ENCODE measurements at regions not wholly inside any gene's neighbourhood (a gene's known extent, or its start where the extent isn't known, plus 50 kb on each side); places are given as distances from the start of the nearest gene placed in this dataset.
"Not testable (repeated sequence)": the region's sequence is repeated elsewhere in the genome, so short reads cannot be mapped to it uniquely, and the experiment has no call there.

DNA sequence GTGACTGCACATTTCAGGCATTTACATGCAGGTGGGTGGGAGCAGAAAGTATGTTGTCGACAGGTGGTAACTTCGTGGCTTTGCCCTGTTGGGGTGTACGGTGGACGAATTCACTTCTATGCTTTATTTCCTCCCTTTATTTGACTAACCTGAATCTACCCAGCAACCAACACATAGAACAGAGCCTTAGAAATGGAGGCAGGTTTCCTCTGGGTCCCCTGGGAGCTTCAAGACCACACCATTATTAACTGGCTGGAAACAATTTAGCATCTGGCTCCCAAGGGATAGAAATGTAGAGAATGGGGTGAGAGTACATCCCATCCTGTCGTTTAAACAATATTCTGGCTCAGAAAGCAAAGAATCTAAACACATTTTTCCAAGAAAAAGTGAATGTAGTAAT, 244.4 kb downstream of the DLEU7 start:
- H3K4me3 Mint-ChIP-seq: no peak overlapping the region

GRCh38 chr13:50599927-50600326, 243.6 kb downstream of the DLEU7 start:
- Mint-ChIP-seq H3K9me3 (peaks cover 2 to 4% of the 10 kb centered on the region in 2 donors), H3K4me3 (no peak overlapping the region), H3K27ac (no peak overlapping the region), H3K27me3 (no peaks in the 10 kb centered on the region), H3K4me1 (peaks cover 36 to 58% of the 10 kb centered on the region in 2 donors), H3K36me3 (peaks cover 5 to 6% of the 10 kb centered on the region in 2 donors)
- ATAC-seq (replicated peaks) (no peak), DNase-seq (no peak)

More for the DNA sequence above, 244.4 kb downstream of the DLEU7 start:
- Mint-ChIP-seq H3K9me3 (peaks cover 2 to 4% of the 10 kb centered on the region in 2 donors), H3K4me1 (peaks cover 38 to 55% of the 10 kb centered on the region in 2 donors), H3K36me3 (peaks cover 5 to 6% of the 10 kb centered on the region in 2 donors), H3K27me3 (no peaks in the 10 kb centered on the region), H3K27ac (no peak overlapping the region)
- no peak for ATAC-seq (replicated peaks)
- DNase-seq: no peak

GRCh38 chr13:50608370-50608769, 235.1 kb downstream of the DLEU7 start:
- Mint-ChIP-seq H3K9me3 (peaks cover 3 to 4% of the 10 kb centered on the region in 2 donors), H3K27me3 (no peaks in the 10 kb centered on the region), H3K4me3 (no peak overlapping the region), H3K27ac (no peak overlapping the region), H3K36me3 (no peaks in the 10 kb centered on the region), H3K4me1 (peaks cover 11 to 28% of the 10 kb centered on the region in 2 donors)
- no peak for ATAC-seq (replicated peaks)
- no peak for DNase-seq

- Mint-ChIP-seq H3K36me3 (no peaks in the 10 kb centered on the region), H3K4me1 (peaks cover 11 to 28% of the 10 kb centered on the region in 2 donors), H3K4me3 (no peak overlapping the region), H3K9me3 (peaks cover 3 to 4% of the 10 kb centered on the region in 2 donors), H3K27me3 (no peaks in the 10 kb centered on the region), H3K27ac (no peak overlapping the region)
- DNase-seq (no peak), ATAC-seq (replicated peaks) (no peak)
Measured at GRCh38 chr13:50609011-50609410, 234.5 kb downstream of the DLEU7 start.

GRCh38 chr13:50610238-50610637, 233.3 kb downstream of the DLEU7 start:
- no peaks in the 10 kb centered on the region for H3K27me3 Mint-ChIP-seq
- H3K4me1 Mint-ChIP-seq: peaks cover 11 to 21% of the 10 kb centered on the region in 2 donors
- DNase-seq: no peak
- H3K9me3 Mint-ChIP-seq: peaks cover 3 to 4% of the 10 kb centered on the region in 2 donors
- no peak for ATAC-seq (replicated peaks)
- no peak overlapping the region for H3K27ac Mint-ChIP-seq
- no peaks in the 10 kb centered on the region for H3K36me3 Mint-ChIP-seq
- no peak overlapping the region for H3K4me3 Mint-ChIP-seq

GRCh38 chr13:50611117-50611781, 232.2 kb downstream of the DLEU7 start:
- no peaks in the 10 kb centered on the region for H3K27me3 Mint-ChIP-seq
- peaks cover 13 to 27% of the 10 kb centered on the region in 2 donors for H3K4me1 Mint-ChIP-seq
- no peak for DNase-seq
- H3K27ac Mint-ChIP-seq: no peak overlapping the region
- H3K4me3 Mint-ChIP-seq: no peak overlapping the region
- H3K36me3 Mint-ChIP-seq: no peaks in the 10 kb centered on the region
- H3K9me3 Mint-ChIP-seq: peaks cover 3 to 4% of the 10 kb centered on the region in 2 donors
- peak; percentile 64 to 65 for ATAC-seq (replicated peaks)

GRCh38 chr13:50612717-50613116, 230.8 kb downstream of the DLEU7 start:
- H3K27me3 Mint-ChIP-seq: no peaks in the 10 kb centered on the region
- H3K4me1 Mint-ChIP-seq: peaks cover 19 to 38% of the 10 kb centered on the region in 2 donors
- no peaks in the 10 kb centered on the region for H3K36me3 Mint-ChIP-seq

GRCh38 chr13:50613356-50613831, 230.1 kb downstream of the DLEU7 start:
- DNase-seq: no peak
- H3K9me3 Mint-ChIP-seq: peaks cover 0 to 3% of the 10 kb centered on the region in 2 donors
- H3K27ac Mint-ChIP-seq: no peak overlapping the region
- no peaks in the 10 kb centered on the region for H3K36me3 Mint-ChIP-seq
- H3K4me1 Mint-ChIP-seq: peaks cover 19 to 39% of the 10 kb centered on the region in 2 donors
- H3K27me3 Mint-ChIP-seq: no peaks in the 10 kb centered on the region
- no peak for ATAC-seq (replicated peaks)
- no peak overlapping the region for H3K4me3 Mint-ChIP-seq

More at GRCh38 chr13:50612717-50613116, 230.8 kb downstream of the DLEU7 start:
- DNase-seq (no peak), ATAC-seq (replicated peaks) (peak in 1 of 2 donors; percentile 31)
- no peak overlapping the region for H3K4me3 Mint-ChIP-seq
- no peak overlapping the region for H3K27ac Mint-ChIP-seq
- peaks cover 0 to 3% of the 10 kb centered on the region in 2 donors for H3K9me3 Mint-ChIP-seq

- Mint-ChIP-seq H3K27ac (no peak overlapping the region), H3K9me3 (peaks cover 0 to 3% of the 10 kb centered on the region in 2 donors), H3K4me3 (no peak overlapping the region), H3K4me1 (peaks cover 19 to 39% of the 10 kb centered on the region in 2 donors), H3K36me3 (no peaks in the 10 kb centered on the region), H3K27me3 (no peaks in the 10 kb centered on the region)
- DNase-seq: no peak
- no peak for ATAC-seq (replicated peaks)
Measured at GRCh38 chr13:50615234-50615633, 228.3 kb downstream of the DLEU7 start.

GRCh38 chr13:50616101-50616500, 227.4 kb downstream of the DLEU7 start:
- Mint-ChIP-seq H3K4me1 (peaks cover 20 to 41% of the 10 kb centered on the region in 2 donors), H3K4me3 (no peak overlapping the region), H3K27me3 (no peaks in the 10 kb centered on the region), H3K36me3 (no peaks in the 10 kb centered on the region), H3K9me3 (peaks cover 0 to 3% of the 10 kb centered on the region in 2 donors), H3K27ac (no peak overlapping the region)
- ATAC-seq (replicated peaks): no peak
- DNase-seq: no peak

DNA sequence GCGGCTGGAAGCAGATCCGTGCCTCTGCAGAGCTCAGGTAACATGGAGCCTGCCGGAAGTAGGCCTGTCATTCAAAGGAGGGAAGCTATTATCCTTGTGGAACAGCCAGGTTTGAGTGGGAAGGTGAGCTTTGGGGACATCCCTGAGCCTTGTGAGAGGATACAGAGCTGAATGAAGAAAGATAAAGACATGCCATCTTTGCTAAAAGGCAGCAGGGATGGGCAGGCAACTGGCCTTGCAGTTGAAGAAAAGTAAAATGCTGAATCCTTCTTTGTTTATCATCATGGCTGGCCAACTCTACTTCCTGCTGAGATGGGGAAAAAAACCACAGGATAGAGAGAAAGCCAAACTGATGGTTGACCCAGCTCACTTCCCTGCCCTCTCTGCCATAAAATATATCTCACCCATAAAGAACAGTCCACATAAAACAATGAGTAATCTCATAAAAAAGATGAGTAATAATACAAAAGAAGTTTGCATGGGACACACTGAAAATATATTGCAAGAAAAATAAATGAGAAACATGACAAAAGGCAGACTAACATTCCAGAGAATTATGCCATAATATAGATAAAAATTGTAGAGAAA, 226.3 kb downstream of the DLEU7 start:
- H3K9me3 Mint-ChIP-seq: peaks cover 0 to 1% of the 10 kb centered on the region in 2 donors
- no peaks in the 10 kb centered on the region for H3K36me3 Mint-ChIP-seq
- ATAC-seq (replicated peaks) (peak; percentile 38 to 39), DNase-seq (no peak)
- peaks cover 11 to 30% of the 10 kb centered on the region in 2 donors for H3K4me1 Mint-ChIP-seq
- H3K27ac Mint-ChIP-seq: no peak overlapping the region
- no peak overlapping the region for H3K4me3 Mint-ChIP-seq
- H3K27me3 Mint-ChIP-seq: no peaks in the 10 kb centered on the region

DNA sequence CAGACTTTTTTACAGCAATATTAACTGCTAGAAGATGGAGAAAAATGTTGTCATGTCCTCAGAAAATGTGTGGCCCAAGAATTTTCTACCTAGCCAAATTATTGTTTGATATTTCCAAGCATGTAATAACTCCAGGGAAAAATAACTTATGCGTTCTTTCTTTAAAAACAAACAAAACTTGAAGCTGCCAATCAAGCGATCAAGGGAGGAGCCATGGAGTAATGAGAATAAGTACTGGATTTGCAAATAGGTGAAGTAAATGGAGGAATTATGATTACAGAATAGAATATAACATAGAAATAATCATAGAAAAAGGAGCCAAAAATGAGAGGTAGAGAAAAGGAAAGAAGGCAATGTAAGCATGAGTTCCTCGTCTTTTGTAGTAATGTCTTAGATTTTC, 225.3 kb downstream of the DLEU7 start:
- ATAC-seq (replicated peaks) (no peak), DNase-seq (no peak)
- Mint-ChIP-seq H3K27me3 (no peaks in the 10 kb centered on the region), H3K4me1 (peaks cover 11 to 24% of the 10 kb centered on the region in 2 donors), H3K36me3 (no peaks in the 10 kb centered on the region), H3K9me3 (peaks cover 0 to 1% of the 10 kb centered on the region in 2 donors), H3K4me3 (no peak overlapping the region), H3K27ac (no peak overlapping the region)

GRCh38 chr13:50626101-50626547, 217.4 kb downstream of the DLEU7 start:
- DNase-seq (no peak), ATAC-seq (replicated peaks) (peak; percentile 72 to 73)
- peaks cover 0 to 15% of the 10 kb centered on the region in 2 donors for H3K4me1 Mint-ChIP-seq
- H3K27me3 Mint-ChIP-seq: no peaks in the 10 kb centered on the region
- no peaks in the 10 kb centered on the region for H3K36me3 Mint-ChIP-seq
- H3K9me3 Mint-ChIP-seq: peaks cover 0 to 3% of the 10 kb centered on the region in 2 donors
- H3K27ac Mint-ChIP-seq: peak overlapping the region; percentile 42
- no peak overlapping the region for H3K4me3 Mint-ChIP-seq

- no peak for DNase-seq
- H3K27ac Mint-ChIP-seq: no peak overlapping the region
Measured at GRCh38 chr13:50627111-50627510, 216.4 kb downstream of the DLEU7 start.

GRCh38 chr13:50628512-50628911, 215.0 kb downstream of the DLEU7 start:
- H3K36me3 Mint-ChIP-seq; DNase-seq; H3K9me3 Mint-ChIP-seq; H3K27ac Mint-ChIP-seq; H3K4me3 Mint-ChIP-seq; H3K27me3 Mint-ChIP-seq; ATAC-seq (replicated peaks): not testable (repeated sequence)
- peaks cover 5 to 24% of the 10 kb centered on the region in 2 donors for H3K4me1 Mint-ChIP-seq

More at GRCh38 chr13:50627111-50627510, 216.4 kb downstream of the DLEU7 start:
- Mint-ChIP-seq H3K27me3 (no peaks in the 10 kb centered on the region), H3K4me3 (no peak overlapping the region), H3K4me1 (peaks cover 0 to 15% of the 10 kb centered on the region in 2 donors), H3K36me3 (no peaks in the 10 kb centered on the region), H3K9me3 (peaks cover 0 to 3% of the 10 kb centered on the region in 2 donors)
- no peak for ATAC-seq (replicated peaks)
